C4-2B (cell line): ENCODE measurements at regions not wholly inside any gene's neighbourhood (a gene's known extent, or its start where the extent isn't known, plus 50 kb on each side); places are given as distances from the start of the nearest gene placed in this dataset.

Experiments
- H3K27ac ChIP-seq: fragments of 450-650 bp; 2 replicates; pipeline ENCODE4 v1.5.1; 2017
- CTCF ChIP-seq: fragments of 450-650 bp; conservative IDR thresholded peaks from 2 replicates; pipeline ENCODE4 v1.5.1; 2017; ENCODE audit warnings: mild to moderate bottlenecking
- ZFX ChIP-seq: fragments of 450-650 bp; IDR thresholded peaks from 2 replicates; pipeline ENCODE4 v1.6.1; 2017

GRCh38 chr2:195289081-195289480, 367.9 kb upstream of the SLC39A10 start:
- no peak overlapping the region for H3K27ac ChIP-seq
- TF ChIP-seq ZFX (no peak), CTCF (no peak)

GRCh38 chr2:195279840-195280427, 377.1 kb upstream of the SLC39A10 start:
- H3K27ac ChIP-seq, result no peak overlapping the region
- no peak for TF ChIP-seq ZFX
- TF ChIP-seq CTCF, result no peak

- no peak overlapping the region for H3K27ac ChIP-seq
- TF ChIP-seq ZFX (no peak), CTCF (no peak)
Measured at GRCh38 chr2:195270466-195271039, 386.5 kb upstream of the SLC39A10 start.

GRCh38 chr2:195269220-195269619, 387.8 kb upstream of the SLC39A10 start:
- no peak overlapping the region; the same call in 1 of the 2 replicates for H3K27ac ChIP-seq
- no peak for TF ChIP-seq ZFX
- no peak for TF ChIP-seq CTCF

GRCh38 chr2:195257979-195258378, 399.0 kb upstream of the SLC39A10 start:
- TF ChIP-seq CTCF (no peak), ZFX (no peak)
- no peak overlapping the region for H3K27ac ChIP-seq

- no peak for TF ChIP-seq ZFX
- peak; percentile 14; the same call in 1 of the 2 replicates for TF ChIP-seq CTCF
- no peak overlapping the region for H3K27ac ChIP-seq
Measured at GRCh38 chr2:195252018-195252417, 405.0 kb upstream of the SLC39A10 start.

GRCh38 chr2:195251214-195251613, 405.8 kb upstream of the SLC39A10 start:
- TF ChIP-seq CTCF, result no peak
- no peak overlapping the region for H3K27ac ChIP-seq
